DMS114 treated with DMSO at 0.1 percent for 48 hours (cell line): ENCODE measurements at regions not wholly inside any gene's neighbourhood (a gene's known extent, or its start where the extent isn't known, plus 50 kb on each side); places are given as distances from the start of the nearest gene placed in this dataset.
"Not testable (repeated sequence)": the region's sequence is repeated elsewhere in the genome, so short reads cannot be mapped to it uniquely, and the experiment has no call there.

ENCODE experiments used
- DNase-seq: peaks from one replicate; lab custom pipeline; 2025; ENCODE audit not compliant: unreplicated experiment; lab: John Stamatoyannopoulos, UW

GRCh38 chr2:150859877-150860276 lies 372.4 kb upstream of the RND3 start:
- no peak for DNase-seq

- no peak for DNase-seq
These were observed 371.7 kb upstream of the RND3 start for GRCh38 chr2:150859162-150859561.

GRCh38 chr2:150858382-150858781 lies 370.9 kb upstream of the RND3 start:
- no peak for DNase-seq

- no peak for DNase-seq
These were observed 369.3 kb upstream of the RND3 start for GRCh38 chr2:150856596-150857281.

- no peak for DNase-seq
These were observed 365.8 kb upstream of the RND3 start for GRCh38 chr2:150853263-150853662.

GRCh38 chr2:150850641-150851040 lies 363.2 kb upstream of the RND3 start:
- no peak for DNase-seq

GRCh38 chr2:150847578-150847977 lies 360.1 kb upstream of the RND3 start:
- DNase-seq, result no peak

- no peak for DNase-seq
These were observed 359.2 kb upstream of the RND3 start for GRCh38 chr2:150846691-150847090.

GRCh38 chr2:150832686-150833085 lies 345.2 kb upstream of the RND3 start:
- no peak for DNase-seq

GRCh38 chr2:150824118-150824517 lies 336.7 kb upstream of the RND3 start:
- no peak for DNase-seq

- no peak for DNase-seq
These were observed 330.0 kb upstream of the RND3 start for GRCh38 chr2:150817422-150817821.

- DNase-seq, result no peak
These were observed 325.3 kb upstream of the RND3 start for GRCh38 chr2:150812664-150813367.

- no peak for DNase-seq
These were observed 324.6 kb upstream of the RND3 start for GRCh38 chr2:150812066-150812465.

- DNase-seq, result no peak
These were observed 323.9 kb upstream of the RND3 start for GRCh38 chr2:150811259-150811855.

- no peak for DNase-seq
These were observed 321.6 kb upstream of the RND3 start for GRCh38 chr2:150809103-150809502.

GRCh38 chr2:150806336-150806735 lies 318.9 kb upstream of the RND3 start:
- no peak for DNase-seq

GRCh38 chr2:150803689-150804398 lies 316.4 kb upstream of the RND3 start:
- DNase-seq, result no peak

GRCh38 chr2:150802635-150803034 lies 315.2 kb upstream of the RND3 start:
- DNase-seq, result no peak

- DNase-seq, result not testable (repeated sequence)
These were observed 308.8 kb upstream of the RND3 start for GRCh38 chr2:150796236-150796635.

- DNase-seq, result no peak
These were observed 305.4 kb upstream of the RND3 start for GRCh38 chr2:150792780-150793300.

- DNase-seq, result no peak
These were observed 304.1 kb upstream of the RND3 start for GRCh38 chr2:150791567-150791966.
